K562 (cell line): ENCODE measurements at regions not wholly inside any gene's neighbourhood (a gene's known extent, or its start where the extent isn't known, plus 50 kb on each side); places are given as distances from the start of the nearest gene placed in this dataset.
A peak's percentile ranks its signal among the peaks of the same experiment; 100 is the strongest.

ENCODE experiments used
- ATAC-seq: fragments of 200-7000 bp; cut with Tn5 transposase; 3 replicates; pipeline ENCODE4 v1.9.1; 2020; ENCODE audit warnings: moderate library complexity
- BruUV-seq: library from RNA; stranded (reverse); fragments of 400-500 nt; replicated peaks from 2 replicates; lab custom pipeline; 2021; lab: Mats Ljungman, UMichigan
- CTCF ChIA-PET: fragments of 300-600 bp; formaldehyde crosslinking; extraction: SDS; loops from one replicate; lab custom pipeline; 2021; ENCODE audit warnings: low intra/inter-chr PET ratio; lab: Yijun Ruan, JAX
- POLR2A ChIA-PET: fragments of 300-600, 350-650 bp; sonication (Branson Sonifier 250); formaldehyde crosslinking; extraction: SDS; loops from one replicate; lab custom pipeline; 2021; ENCODE audit warnings: antibody characterized with exemption, inconsistent platforms; lab: Yijun Ruan, JAX
- DNase-seq, 4 experiments: peaks; one replicate each; pipeline versions ENCODE4 v3.0.0 to v3.0.0-alpha.2; 2011 to 2018; ENCODE audit warnings: low spot score in 3 of 4, mixed read lengths in 3 of 4; ENCODE audit errors: extremely low read depth in 1 of 4
- FAIRE-seq: peaks from 2 replicates; lab custom pipeline; 2011; peaks lifted over from hg19 to GRCh38; lab: Jason Lieb, UNC
- H2AFZ ChIP-seq: 2 replicates; pipeline ENCODE4 v1.6.0; 2011; ENCODE audit warnings: low read depth, low read length, control low read depth, inconsistent platforms
- H3K27ac ChIP-seq: fragments of 200-600 bp; 3 replicates; pipeline ENCODE4 v1.8.0; 2011; ENCODE audit warnings: low read depth, mild to moderate bottlenecking, control low read depth, inconsistent platforms, low read length, moderate library complexity, mixed read lengths; ENCODE audit errors: extremely low read depth
- H3K27me3 ChIP-seq, 2 experiments: fragments of 300-600 bp in 1 of 2; 2 replicates in 1 of 2; 3 replicates in 1 of 2; pipeline versions ENCODE4 v1.6.0 to v1.8.0; 2011; ENCODE audit warnings: inconsistent platforms in 2 of 2, low read length in 2 of 2, mild to moderate bottlenecking in 1 of 2, mixed read lengths in 1 of 2, moderate library complexity in 1 of 2; ENCODE audit not compliant: control insufficient read depth in 2 of 2, insufficient read depth in 2 of 2
- H3K36me3 ChIP-seq: fragments of 300-600 bp; 3 replicates; pipeline ENCODE4 v1.8.0; 2011; ENCODE audit warnings: mild to moderate bottlenecking, low read length, inconsistent platforms; ENCODE audit not compliant: control insufficient read depth, insufficient read depth
- H3K4me1 ChIP-seq, 2 experiments: fragments of 200-600 bp in 1 of 2; replicated peaks in 1 of 2; 2 replicates in 1 of 2; 3 replicates in 1 of 2; pipeline versions ENCODE4 v1.5.1 to v1.8.0; 2011; ENCODE audit warnings: inconsistent platforms in 2 of 2, low read length in 2 of 2, mild to moderate bottlenecking in 1 of 2, mixed read lengths in 1 of 2, moderate library complexity in 1 of 2; ENCODE audit not compliant: control insufficient read depth in 2 of 2, insufficient read depth in 2 of 2
- H3K4me2 ChIP-seq: 2 replicates; pipeline ENCODE4 v1.6.1; 2011; ENCODE audit warnings: low read length, control low read depth, inconsistent platforms, mixed read lengths; ENCODE audit not compliant: insufficient read depth
- H3K4me3 ChIP-seq: fragments of 200-600 bp; sonication (generic), shearing (Covaris generic); 2 replicates; pipeline ENCODE4 v1.5.1; 2016; ENCODE audit warnings: control low read depth, inconsistent platforms
- H3K79me2 ChIP-seq: fragments of 200-600 bp; 3 replicates; pipeline ENCODE4 v1.8.0; 2011; ENCODE audit warnings: low read length, inconsistent platforms; ENCODE audit not compliant: control insufficient read depth, insufficient read depth
- H3K9ac ChIP-seq, 2 experiments: 2 replicates each; pipeline versions ENCODE4 v1.6.0 to v1.6.1; 2011; ENCODE audit warnings: low read depth in 2 of 2, low read length in 2 of 2, control low read depth in 1 of 2, inconsistent platforms in 1 of 2, mild to moderate bottlenecking in 1 of 2, mixed read lengths in 1 of 2; ENCODE audit not compliant: insufficient read depth in 1 of 2
- H3K9me1 ChIP-seq: one replicate; pipeline ENCODE4 v1.6.0; 2011; ENCODE audit warnings: inconsistent platforms, mild to moderate bottlenecking, low read length, moderate library complexity; ENCODE audit not compliant: control insufficient read depth, insufficient read depth
- H3K9me3 ChIP-seq: replicated peaks from 2 replicates; pipeline ENCODE4 v1.5.1; 2011; ENCODE audit warnings: low read depth, low read length, inconsistent platforms; ENCODE audit not compliant: control insufficient read depth, insufficient read depth
- H4K20me1 ChIP-seq: replicated peaks from 2 replicates; pipeline ENCODE4 v1.6.1; 2011; ENCODE audit warnings: low read length, inconsistent platforms, mixed read lengths; ENCODE audit not compliant: control insufficient read depth, insufficient read depth
- CTCFL ChIP-seq: IDR thresholded peaks from 2 replicates; pipeline ENCODE4 v1.6.1; 2011; ENCODE audit warnings: borderline replicate concordance, low read depth, mild to moderate bottlenecking, moderate library complexity, low read length; ENCODE audit not compliant: insufficient read depth, poor library complexity, severe bottlenecking
- MEIS2 ChIP-seq: fragments of 450-650 bp; IDR thresholded peaks from 2 replicates; pipeline ENCODE4 v1.6.1; 2014; ENCODE audit warnings: mild to moderate bottlenecking; ENCODE audit not compliant: partially characterized antibody
- REST ChIP-seq, 2 experiments: fragments of 450-650 bp; formaldehyde crosslinking in 1 of 2; IDR thresholded peaks; 2 replicates each; pipeline versions ENCODE4 v1.4.0 to v1.6.1; 2014 to 2020; ENCODE audit warnings: mild to moderate bottlenecking in 2 of 2, borderline replicate concordance in 1 of 2, low read depth in 1 of 2
- SMARCB1 ChIP-seq: IDR thresholded peaks from 2 replicates; pipeline ENCODE4 v1.6.1; 2011; ENCODE audit warnings: improper control_type of control experiment, low read depth; ENCODE audit not compliant: insufficient read length
- SOX6 ChIP-seq: fragments of 450-650 bp; IDR thresholded peaks from 2 replicates; pipeline ENCODE4 v1.6.1; 2014; ENCODE audit warnings: mild to moderate bottlenecking
- WGBS: fragments of 100-300 bp; shearing (Covaris generic); methylation state at CpG from one replicate; pipeline ENCODE4 v1.1.6; 2016; ENCODE audit warnings: low coverage, mixed read lengths; ENCODE audit not compliant: insufficient coverage; ENCODE audit errors: missing lambda C conversion rate; 5-methylcytosine and 5-hydroxymethylcytosine counted together
- in situ Hi-C: fragments of 300-500 bp; cut with MboI; formaldehyde crosslinking; loops from 4 replicates; pipeline ENCODE4 v1.15.0; 2018; ENCODE audit warnings: inconsistent platforms, mixed read lengths
- intact Hi-C: fragments of 100-400 bp; cut with micrococcal nuclease; formaldehyde crosslinking; loops from 2 replicates; pipeline ENCODE4 v1.14.2; 2022

GRCh38 chr6:167748458-167749379, 78.0 kb upstream of the AFDN start:
- intact Hi-C loops, result no loop called here
- H3K9me1 ChIP-seq, result no peaks in the 10 kb centered on the region
- in situ Hi-C loops, result no loop called here
- H3K27me3 ChIP-seq, result peaks cover 70 to 76% of the 10 kb centered on the region in 2 experiments
- no peaks in the 10 kb centered on the region for H3K9me3 ChIP-seq
- ATAC-seq (no peak; the same call in 2 of the 3 replicates), DNase-seq (no peak), FAIRE-seq (no peak)
- no peak overlapping the region for H3K4me3 ChIP-seq
- TF ChIP-seq SOX6 (no peak), REST (IDR thresholded peaks at IDR 0.05; ENCODE audit: borderline replicate concordance) (no peak), REST (CRISPR knock-in tag; IDR thresholded peaks at IDR 0.05; ENCODE audit: low read depth) (no peak), CTCFL (no peak), MEIS2 (peak; percentile 32), SMARCB1 (no peak)
- no peaks in the 10 kb centered on the region for H3K36me3 ChIP-seq
- H3K4me1 ChIP-seq, result no peaks in the 10 kb centered on the region
- 1% methylated on average over 26 of the region's 26 CpGs for WGBS
- no peak overlapping the region for H3K27ac ChIP-seq
- H2AFZ ChIP-seq, result no peak overlapping the region
- H3K4me2 ChIP-seq, result no peak overlapping the region
- POLR2A ChIA-PET, result no interaction called here
- CTCF ChIA-PET, result no interaction called here
- no TSS peak for BruUV-seq
- H3K9ac ChIP-seq, result no peak overlapping the region
- H4K20me1 ChIP-seq, result no peaks in the 10 kb centered on the region
- H3K79me2 ChIP-seq, result no peaks in the 10 kb centered on the region
